GM20000 (cell line): ENCODE measurements at regions not wholly inside any gene's neighbourhood (a gene's known extent, or its start where the extent isn't known, plus 50 kb on each side); places are given as distances from the start of the nearest gene placed in this dataset.

Source experiments
- DNase-seq: peaks from one replicate; pipeline ENCODE4 v3.0.0; 2012; ENCODE audit warnings: low spot score
- CTCF ChIP-seq: IDR thresholded peaks from 2 replicates; pipeline ENCODE4 v1.5.1; 2012; ENCODE audit warnings: mild to moderate bottlenecking, control low read depth; ENCODE audit errors: extremely low read depth, missing control alignments

GRCh38 chr7:94261067-94261466 is 133.6 kb upstream of the COL1A2 start:
- no peak for DNase-seq
- no peak for TF ChIP-seq CTCF

DNA sequence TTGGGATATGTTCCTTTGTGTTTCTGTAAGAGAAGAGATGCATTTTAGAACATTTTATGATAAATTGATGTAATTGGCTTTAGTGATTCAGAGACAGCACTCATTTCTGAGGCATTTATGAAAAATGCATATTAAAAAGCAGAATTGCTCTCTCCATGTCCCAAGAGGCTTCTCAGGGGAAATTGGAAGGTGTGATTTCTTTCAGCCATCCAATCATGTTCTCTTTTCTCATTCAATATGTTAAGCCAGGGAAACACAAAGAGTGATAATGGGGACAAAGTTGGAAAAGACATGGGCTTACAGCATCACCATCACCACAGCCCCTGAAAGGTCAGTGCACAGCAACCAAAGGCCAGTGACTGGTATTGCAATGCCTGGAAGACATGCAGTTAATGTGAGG is 129.9 kb upstream of the COL1A2 start:
- TF ChIP-seq CTCF, result no peak
- DNase-seq, result no peak

GRCh38 chr7:94265456-94265855 is 129.2 kb upstream of the COL1A2 start:
- DNase-seq, result no peak
- TF ChIP-seq CTCF, result no peak

DNA sequence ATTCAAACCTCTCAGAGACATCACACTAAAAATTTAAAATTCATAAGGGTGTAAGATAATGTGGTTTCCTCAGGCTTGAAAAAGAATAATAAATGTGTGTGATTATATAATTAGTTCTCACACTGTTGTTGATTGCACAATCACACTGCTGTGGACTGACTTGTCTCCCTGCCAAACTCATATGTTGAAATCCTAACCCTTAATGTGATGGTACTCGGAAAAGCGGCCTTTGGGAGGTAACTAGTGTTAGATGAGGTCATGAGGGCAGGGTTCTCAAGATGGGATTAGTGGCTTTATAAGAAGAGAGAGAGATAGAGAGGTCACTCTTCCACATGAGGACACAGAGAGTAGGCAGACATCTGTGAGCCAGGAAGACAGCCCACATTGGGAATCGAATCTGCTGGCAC is 128.5 kb upstream of the COL1A2 start:
- no peak for TF ChIP-seq CTCF
- DNase-seq, result no peak

DNA sequence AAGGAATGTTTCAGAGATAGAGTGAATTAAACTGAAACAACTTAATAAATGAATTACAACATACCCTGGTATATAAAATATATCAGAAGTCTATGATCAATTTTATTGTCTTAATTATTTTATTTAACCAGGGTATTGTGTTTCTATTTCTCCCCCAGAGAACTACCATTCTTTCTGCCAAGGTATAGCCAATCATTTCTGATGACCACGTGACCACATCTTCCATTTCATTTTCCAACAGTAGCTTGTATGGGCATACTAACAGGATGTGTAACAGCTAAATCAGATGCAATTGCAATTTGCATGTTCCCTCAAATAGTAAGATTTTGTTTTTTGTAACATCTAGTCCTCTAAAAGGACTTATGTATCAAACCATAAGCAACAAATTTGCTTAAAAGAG is 123.9 kb upstream of the COL1A2 start:
- no peak for TF ChIP-seq CTCF

DNA sequence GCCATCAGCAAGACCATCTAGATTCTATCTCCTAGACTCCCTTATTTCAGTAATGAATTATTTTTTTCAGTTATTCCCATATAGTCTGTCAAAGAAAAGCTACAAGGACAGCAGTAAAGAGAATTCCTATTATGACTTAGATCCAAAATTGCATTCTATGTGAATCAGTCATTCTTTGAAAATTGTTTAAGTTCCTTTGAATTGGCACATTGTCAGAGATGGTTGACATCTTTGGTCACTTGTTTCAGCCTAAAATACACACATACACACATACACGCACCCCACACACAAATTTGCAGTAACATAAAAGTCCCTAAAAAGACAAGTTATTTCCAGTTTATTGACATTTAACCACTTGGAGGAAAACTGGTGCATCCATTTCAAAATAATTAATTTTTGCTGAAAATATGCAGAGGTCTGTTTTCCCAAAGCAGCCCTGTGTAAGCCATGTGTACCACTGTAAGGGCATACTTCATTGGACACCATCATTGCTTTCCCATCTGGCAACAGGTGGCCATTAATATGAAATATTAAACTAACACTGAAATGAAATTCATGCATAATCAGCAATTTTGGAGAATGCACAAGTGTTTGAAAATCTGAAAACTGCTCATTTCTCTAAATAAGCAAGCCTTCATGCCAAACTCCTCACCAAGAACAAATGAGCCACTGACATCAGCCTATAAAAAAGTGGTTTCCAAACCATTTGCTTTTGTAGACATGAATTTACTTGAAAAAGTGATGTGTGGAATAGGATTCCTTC is 121.7 kb upstream of the COL1A2 start:
- DNase-seq, result no peak
- no peak for TF ChIP-seq CTCF

More for the DNA sequence above, 123.9 kb upstream of the COL1A2 start:
- no peak for DNase-seq

- no peak for DNase-seq
- no peak for TF ChIP-seq CTCF
These were observed 119.9 kb upstream of the COL1A2 start for GRCh38 chr7:94274828-94275227.
